NCI-H345 (cell line): ENCODE measurements at regions not wholly inside any gene's neighbourhood (a gene's known extent, or its start where the extent isn't known, plus 50 kb on each side); places are given as distances from the start of the nearest gene placed in this dataset.

Experiments
- DNase-seq: peaks from one replicate; lab custom pipeline; 2025; lab: John Stamatoyannopoulos, UW

DNA sequence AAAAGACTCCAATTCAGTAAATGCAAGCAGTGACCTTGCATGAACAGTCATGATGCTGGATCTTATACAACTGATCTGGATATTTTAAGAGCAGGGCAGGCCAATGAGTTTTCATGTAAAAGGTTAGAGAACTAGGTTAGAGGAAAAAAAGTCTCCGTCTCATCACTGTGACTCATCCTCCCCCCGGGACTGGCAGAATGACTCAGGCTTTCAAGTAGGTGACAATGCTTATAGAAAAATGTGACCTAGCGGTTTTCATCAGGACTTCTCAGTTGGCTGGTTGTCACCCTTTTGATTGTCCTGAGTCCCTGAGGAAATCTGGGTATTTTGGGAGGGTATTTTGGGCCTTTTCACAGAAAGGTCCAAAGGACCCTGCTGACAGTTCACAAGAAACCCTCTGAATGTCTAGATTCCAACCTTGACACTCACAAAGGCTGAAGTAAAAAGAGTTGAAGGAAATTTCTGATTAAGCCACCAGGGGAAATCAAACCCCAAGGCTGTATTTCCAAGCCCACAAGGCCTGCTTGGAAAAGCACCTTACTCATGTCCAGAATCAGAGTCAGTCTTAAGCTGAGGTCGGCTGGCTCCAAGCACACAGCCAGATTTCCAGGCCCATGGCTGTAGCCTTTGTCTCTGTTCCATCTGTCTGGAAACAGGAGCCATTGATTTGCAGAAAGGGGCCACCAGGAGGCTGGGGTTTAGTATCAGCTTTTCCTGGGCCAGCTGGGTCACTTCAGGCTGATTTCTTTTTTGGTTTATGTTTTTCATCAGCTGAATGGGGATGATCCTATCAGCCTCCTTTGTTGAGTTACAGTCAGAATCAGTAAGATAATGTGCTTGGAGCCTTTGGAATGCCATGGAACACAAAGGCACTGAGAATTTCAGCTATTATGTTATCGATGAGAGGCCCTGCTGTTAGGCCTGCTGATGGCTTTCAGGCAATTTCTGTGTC, 226.4 kb upstream of the HABP2 start:
- DNase-seq: no peak

- no peak for DNase-seq
These were observed 223.7 kb upstream of the HABP2 start for GRCh38 chr10:113329121-113329596.

DNA sequence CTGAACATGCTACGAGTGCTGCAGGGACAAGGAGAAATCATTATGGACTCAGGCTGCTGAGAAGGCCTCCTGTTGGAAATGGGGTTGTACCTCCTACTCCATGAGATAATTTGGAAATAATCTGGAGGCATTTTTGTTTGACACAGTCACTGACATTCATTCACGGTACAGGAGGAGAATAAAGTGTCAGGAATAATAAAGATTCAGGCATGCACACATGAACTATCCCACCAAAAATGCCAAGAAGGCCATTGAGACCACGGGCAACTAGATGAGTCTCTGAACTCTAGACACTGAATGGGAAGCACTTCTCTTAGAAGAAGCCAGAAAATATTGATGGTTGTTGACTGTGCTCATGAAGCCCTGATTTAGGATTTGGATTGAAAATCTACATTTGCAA, 220.9 kb upstream of the HABP2 start:
- no peak for DNase-seq

DNA sequence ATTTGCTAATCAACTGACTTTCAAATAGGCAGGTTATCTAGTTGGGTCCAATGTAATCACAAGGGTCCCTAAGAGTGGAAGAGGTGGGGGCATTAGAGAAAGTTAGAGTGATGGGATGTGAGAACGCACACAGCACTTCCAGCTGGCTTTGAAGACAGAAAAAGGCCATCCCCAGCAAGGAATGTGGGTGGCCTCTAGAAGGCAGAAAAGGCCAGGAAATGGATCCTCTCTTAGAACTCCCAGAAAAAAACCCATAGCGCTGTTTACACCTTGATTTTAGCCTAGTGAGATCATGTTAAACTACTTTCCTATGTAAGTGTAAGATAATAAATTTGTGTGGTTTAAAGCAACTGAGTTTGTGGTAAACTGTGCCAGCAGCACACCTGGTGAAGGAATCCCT, 219.5 kb upstream of the HABP2 start:
- no peak for DNase-seq

GRCh38 chr10:113335592-113335991, 217.3 kb upstream of the HABP2 start:
- DNase-seq: no peak

DNA sequence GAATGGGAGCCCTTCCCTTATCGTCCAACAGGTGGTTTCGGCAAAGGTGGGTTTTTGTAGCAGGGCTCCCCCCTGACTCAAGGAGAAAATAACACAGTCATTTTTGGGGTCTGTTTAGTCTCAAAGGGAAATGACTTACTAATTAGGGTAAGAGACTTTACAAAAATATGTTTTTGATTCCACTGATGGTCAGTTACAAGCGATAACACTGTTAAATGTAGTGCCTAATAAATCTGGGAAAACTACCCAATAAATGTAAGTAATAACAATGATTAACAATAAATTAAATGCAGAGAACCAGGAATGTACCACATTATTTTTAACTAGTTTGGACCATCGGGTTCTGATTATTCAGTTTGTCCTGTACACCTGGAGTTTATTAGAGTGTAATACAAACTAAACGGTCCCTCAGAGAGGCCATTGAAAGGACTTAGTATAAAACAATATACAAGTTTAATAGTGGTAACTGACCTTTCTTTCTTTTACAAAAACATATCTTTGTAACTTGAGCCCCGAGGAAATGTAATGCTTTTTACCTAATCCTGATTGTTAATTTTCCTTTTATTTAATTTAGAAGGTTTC, 216.2 kb upstream of the HABP2 start:
- no peak for DNase-seq

DNA sequence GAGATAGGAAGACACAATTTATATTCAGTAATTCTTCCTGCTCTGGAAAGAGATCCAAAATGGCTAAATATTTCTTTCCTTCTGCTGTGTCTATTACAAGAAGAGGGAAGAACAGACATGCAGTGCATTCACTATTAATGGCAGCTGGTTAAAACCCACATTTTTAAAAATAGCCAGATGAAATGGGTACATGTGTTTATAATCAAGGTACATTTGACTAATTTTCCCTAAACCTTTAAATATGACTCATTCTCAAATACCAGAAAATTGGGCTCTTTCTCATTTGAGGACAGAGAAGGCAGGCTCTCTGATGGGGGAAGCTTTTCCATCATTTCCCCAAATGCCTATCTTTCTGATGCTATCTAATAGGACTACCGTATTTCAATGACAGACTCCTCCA, 215.7 kb upstream of the HABP2 start:
- no peak for DNase-seq

DNA sequence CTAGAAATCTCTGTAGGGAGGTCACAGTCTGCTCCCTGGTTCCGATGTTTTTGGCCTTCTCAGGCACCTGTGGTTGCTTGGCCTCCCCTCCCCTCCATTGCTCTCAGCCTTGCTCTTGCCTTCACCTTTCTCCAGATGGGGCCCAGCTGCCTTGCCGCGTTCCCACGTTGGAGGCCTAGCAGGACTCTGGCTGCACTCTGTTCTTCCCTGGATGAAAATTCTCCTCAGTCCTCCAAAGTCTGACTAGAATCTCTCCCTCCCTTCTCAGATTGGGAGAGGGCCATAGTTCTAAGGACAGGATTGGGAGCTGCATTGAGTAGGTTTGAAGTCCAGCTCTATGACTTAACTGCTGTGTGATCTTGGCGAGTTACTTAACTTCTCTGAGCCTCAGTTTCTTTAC, 213.7 kb upstream of the HABP2 start:
- DNase-seq: no peak

GRCh38 chr10:113340282-113340681, 212.6 kb upstream of the HABP2 start:
- no peak for DNase-seq

- no peak for DNase-seq
These were observed 211.7 kb upstream of the HABP2 start for GRCh38 chr10:113341138-113341537.

DNA sequence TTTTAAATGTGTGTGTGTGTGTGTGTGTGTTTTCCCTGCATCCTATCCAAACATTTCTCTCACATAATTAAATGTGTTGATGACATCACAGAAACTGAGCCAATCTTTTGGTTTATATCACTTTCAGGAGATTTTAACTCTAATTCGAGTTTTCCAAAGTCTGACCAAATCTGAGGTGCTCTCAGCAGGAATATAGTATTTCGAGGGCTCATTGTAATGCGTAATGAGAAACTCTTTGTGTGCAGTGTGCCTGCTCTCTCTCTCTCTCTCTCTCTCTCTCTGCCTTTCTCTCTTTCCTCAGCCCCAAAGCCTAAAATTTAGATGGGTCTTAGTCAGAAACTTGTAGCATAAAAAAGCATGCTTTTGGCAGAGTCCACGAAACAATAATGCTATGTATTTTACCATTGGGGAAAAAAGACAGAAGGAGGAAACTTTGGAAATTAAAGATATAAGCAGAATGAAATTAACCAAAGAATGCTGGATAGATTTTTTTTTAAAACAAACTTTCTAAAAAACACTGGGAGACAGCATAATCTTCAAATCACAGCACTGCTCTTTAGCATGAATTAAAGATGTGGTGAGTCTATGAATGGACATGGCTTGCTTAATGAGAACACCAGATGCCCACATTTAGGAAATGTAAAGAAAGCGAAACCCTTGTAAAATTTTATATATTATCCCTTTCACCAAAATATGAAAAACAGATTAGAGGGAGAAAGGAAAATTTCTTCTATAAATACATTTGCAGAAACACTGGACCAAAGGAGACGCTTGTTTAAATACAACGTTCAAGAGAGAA, 206.8 kb upstream of the HABP2 start:
- no peak for DNase-seq

- no peak for DNase-seq
These were observed 205.3 kb upstream of the HABP2 start for GRCh38 chr10:113347508-113347907.

GRCh38 chr10:113348694-113349093, 204.2 kb upstream of the HABP2 start:
- DNase-seq: no peak

DNA sequence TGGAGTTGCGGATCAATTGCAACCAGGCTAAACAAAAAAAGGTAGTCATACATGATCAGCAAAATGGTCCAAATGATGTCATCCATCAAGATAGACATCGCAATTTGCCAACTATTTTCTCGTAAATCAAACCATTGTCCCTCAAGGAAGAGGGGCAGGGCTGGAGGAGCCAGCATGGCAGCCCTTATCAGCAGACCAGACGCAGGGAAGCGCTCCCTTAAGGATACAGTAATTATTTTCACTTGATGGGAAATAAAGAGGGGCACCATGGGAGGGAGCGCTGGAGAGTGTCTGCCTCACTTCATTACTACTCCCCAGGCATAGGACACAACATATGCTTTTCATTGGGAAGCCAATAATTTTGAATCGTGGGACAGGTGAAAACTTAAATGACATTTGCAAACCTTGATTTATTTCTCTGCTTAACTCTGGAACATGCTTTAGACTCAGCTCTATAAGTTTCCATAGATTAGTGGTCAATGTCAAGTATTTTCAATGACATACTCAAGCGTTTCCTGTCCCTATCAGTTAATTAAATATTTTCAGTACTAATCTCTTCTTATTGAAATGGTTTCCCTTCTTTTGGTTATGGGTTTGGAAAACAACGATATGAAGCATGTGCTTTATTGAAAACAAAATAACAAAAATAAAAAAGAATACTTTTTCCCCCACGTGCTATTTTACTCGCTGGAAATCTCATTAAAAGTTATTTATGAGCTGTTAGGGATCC, 202.4 kb upstream of the HABP2 start:
- no peak for DNase-seq

DNA sequence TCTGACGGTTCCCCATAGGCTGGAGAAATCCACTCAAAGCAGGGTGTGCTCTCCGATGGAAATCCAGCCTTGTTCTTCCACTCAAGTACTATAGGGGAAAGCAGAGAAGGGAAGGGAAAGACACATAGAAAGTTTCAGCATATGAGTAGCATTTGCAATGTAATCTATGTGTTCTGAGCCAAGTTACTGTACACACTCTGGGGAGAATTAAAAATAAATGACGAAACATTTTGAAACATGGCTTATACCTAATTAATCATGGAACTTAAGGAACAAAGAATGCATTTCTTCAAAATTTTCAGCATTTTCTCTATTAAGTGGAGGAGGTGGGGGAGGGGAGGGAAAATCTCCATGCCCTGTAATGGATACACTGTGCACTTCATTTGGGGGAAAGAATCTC, 198.1 kb upstream of the HABP2 start:
- no peak for DNase-seq

DNA sequence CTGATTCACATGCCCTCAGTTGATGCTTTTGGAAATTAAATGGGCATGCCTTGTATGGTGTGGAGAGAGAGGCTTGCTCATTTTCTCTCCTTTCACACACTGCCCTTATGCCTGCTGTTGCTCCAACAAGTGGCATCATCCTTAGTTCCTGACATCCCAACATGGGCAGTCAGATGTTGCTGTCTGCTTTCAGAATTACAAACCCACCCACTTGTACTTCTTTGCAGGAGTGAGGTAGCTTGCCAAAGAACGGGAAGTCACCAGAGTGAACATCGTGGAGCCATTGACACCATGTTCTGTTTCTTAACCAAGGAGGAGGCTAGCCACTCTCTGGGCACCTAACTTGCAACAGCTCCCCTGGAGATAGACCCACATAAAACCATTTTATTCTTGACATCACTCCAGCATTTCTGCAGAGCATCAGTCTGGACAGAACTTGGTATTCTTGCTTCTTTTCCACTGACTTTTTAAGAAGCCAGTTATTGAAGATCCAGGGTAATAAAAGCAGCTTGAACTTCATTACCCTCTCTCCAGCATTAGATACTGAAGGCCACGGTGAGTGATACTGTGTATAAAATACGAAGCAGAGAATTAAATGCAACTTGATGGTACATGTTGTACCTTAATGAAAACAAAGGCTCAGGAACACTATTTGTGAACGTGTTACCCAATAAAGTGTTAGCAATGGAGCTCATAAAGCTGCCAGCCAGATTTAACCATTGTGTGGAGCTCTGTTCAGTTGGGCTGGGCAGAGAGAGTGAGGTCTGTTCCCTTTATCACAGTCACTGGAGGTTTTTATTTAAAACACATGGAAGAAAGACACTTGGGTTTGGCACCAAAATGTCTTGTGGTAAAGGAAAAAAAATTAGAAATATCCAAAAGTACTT, 195.8 kb upstream of the HABP2 start:
- no peak for DNase-seq

GRCh38 chr10:113357681-113358300, 195.1 kb upstream of the HABP2 start:
- DNase-seq: no peak

DNA sequence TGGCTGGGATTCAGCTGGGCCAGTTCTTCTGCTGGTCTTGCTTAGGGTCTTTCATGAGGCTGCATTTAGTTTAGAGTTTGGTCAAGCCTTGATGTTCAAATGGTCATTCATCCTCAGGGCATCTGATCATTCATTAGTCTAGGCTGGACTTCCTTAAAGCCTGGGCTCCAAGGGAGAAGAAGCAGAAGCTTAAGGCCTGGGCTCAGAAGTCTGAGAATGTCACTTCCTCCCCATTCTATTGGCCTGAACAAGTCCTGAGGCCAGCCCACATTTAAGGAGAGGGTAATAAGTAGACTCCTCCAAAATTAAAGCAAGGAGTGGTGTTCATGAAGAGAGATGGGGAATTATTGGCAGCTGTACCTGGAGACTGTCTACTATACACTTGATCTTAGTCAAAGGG, 193.2 kb upstream of the HABP2 start:
- no peak for DNase-seq

DNA sequence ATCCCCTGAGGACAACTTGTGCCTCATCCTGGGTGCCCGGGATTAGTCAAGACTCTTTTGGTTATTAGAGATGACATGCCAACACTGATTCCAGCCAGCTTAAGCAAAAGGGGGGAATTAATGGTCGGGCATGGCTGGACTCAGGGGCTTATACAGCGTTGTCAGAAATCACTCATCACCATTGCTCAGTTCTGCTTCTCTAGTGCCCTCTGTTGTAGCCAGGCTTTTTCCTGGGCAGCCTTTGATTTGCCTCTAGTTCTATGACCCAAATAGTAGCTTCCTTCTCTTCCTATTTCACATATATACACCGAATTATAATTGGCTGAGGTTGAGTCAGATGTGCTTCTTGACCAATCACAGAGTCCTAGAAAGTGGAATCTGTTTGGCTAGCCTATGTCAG, 192.0 kb upstream of the HABP2 start:
- DNase-seq: no peak

DNA sequence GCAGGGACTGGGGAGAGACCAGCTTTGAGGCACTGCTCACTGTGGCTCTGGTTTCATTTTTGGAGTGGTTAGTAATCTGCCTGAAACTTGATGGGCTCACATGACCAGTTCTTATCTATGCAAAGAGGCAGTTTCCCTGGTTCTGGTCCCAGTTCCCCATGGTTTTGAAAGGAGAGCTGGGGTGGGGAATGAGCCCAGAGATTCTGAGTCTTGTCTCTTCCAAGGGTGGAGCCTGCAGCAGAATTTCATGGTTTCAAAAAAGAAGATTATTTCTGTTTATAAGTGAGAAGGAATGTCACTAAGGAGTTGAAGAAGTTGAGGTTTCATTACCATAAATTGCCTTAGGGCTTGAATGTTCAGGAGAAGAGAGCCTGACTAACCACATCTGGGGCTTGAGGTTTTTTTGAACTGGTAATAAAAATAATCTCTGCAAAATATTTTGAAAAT, 190.2 kb upstream of the HABP2 start:
- no peak for DNase-seq
